GM12878 (cell line): ENCODE measurements at regions not wholly inside any gene's neighbourhood (a gene's known extent, or its start where the extent isn't known, plus 50 kb on each side); places are given as distances from the start of the nearest gene placed in this dataset.

Source experiments
- ATAC-seq: fragments of 200-7000 bp; cut with Tn5 transposase; 3 replicates; pipeline ENCODE4 v1.9.1; 2020; ENCODE audit warnings: mild to moderate bottlenecking, moderate library complexity
- BruUV-seq: library from RNA; stranded (reverse); fragments of 400-500 nt; replicated peaks from 2 replicates; lab custom pipeline; 2021; lab: Mats Ljungman, UMichigan
- CTCF ChIA-PET: fragments of 300-600 bp; sonication (Branson Sonifier 250); formaldehyde crosslinking; extraction: SDS; loops from one replicate; lab custom pipeline; 2021; ENCODE audit warnings: inconsistent platforms; lab: Yijun Ruan, JAX
- POLR2A ChIA-PET: fragments of 350-600 bp; formaldehyde crosslinking; extraction: SDS; loops from one replicate; lab custom pipeline; 2021; ENCODE audit warnings: inconsistent platforms; lab: Charles Lee
- RAD21 ChIA-PET: fragments of 300-600 bp; sonication (Branson Sonifier 250); formaldehyde crosslinking; loops from one replicate; lab custom pipeline; 2023; ENCODE audit warnings: antibody characterized with exemption; ENCODE audit not compliant: unreplicated experiment; lab: Charles Lee
- SMC1A ChIA-PET: fragments of 300-600 bp; sonication (Branson Sonifier 250); formaldehyde crosslinking; loops from one replicate; lab custom pipeline; 2023; ENCODE audit not compliant: unreplicated experiment, uncharacterized antibody; lab: Charles Lee
- DNase-seq: peaks from one replicate; pipeline ENCODE4 v3.0.0-alpha.2; 2011; ENCODE audit warnings: low read depth, low spot score
- FAIRE-seq: peaks from 3 replicates; lab custom pipeline; 2011; peaks lifted over from hg19 to GRCh38; lab: Jason Lieb, UNC
- H2AFZ ChIP-seq: 2 replicates; pipeline ENCODE4 v1.6.0; 2011; ENCODE audit warnings: low read depth, low read length, control low read depth; ENCODE audit not compliant: control insufficient read depth
- H3K27ac ChIP-seq: 2 replicates; pipeline ENCODE4 v1.5.1; 2011; ENCODE audit warnings: control low read depth; ENCODE audit not compliant: control insufficient read depth, insufficient read depth
- H3K27me3 ChIP-seq, 2 experiments: replicated peaks in 1 of 2; 2 replicates each; pipeline versions ENCODE4 v1.6.0 to v1.6.1; 2011; ENCODE audit warnings: low read length in 1 of 2; ENCODE audit not compliant: control insufficient read depth in 2 of 2, insufficient read depth in 2 of 2
- H3K36me3 ChIP-seq, 2 experiments: 2 replicates each; pipeline ENCODE4 v1.5.1; 2011; ENCODE audit warnings: low read length in 1 of 2; ENCODE audit not compliant: control insufficient read depth in 2 of 2, insufficient read depth in 2 of 2
- H3K4me1 ChIP-seq: 2 replicates; pipeline ENCODE4 v1.6.1; 2011; ENCODE audit warnings: mild to moderate bottlenecking, low read length, moderate library complexity, mixed read lengths; ENCODE audit not compliant: control insufficient read depth, insufficient read depth
- H3K4me2 ChIP-seq: 2 replicates; pipeline ENCODE4 v1.6.0; 2011; ENCODE audit warnings: control low read depth; ENCODE audit not compliant: control insufficient read depth, insufficient read depth
- H3K4me3 ChIP-seq: fragments of 200-600 bp; sonication (generic); 2 replicates; pipeline ENCODE4 v1.5.1; 2016
- H3K79me2 ChIP-seq: 2 replicates; pipeline ENCODE4 v1.6.0; 2011; ENCODE audit warnings: low read length; ENCODE audit not compliant: control insufficient read depth, insufficient read depth
- H3K9ac ChIP-seq: 2 replicates; pipeline ENCODE4 v1.8.0; 2011; ENCODE audit warnings: low read length, control low read depth, mixed read lengths; ENCODE audit not compliant: control insufficient read depth, insufficient read depth
- H3K9me3 ChIP-seq: replicated peaks from 3 replicates; pipeline ENCODE4 v1.5.1; 2011; ENCODE audit warnings: mild to moderate bottlenecking, low read length; ENCODE audit not compliant: control insufficient read depth, insufficient read depth
- H4K20me1 ChIP-seq: 2 replicates; pipeline ENCODE4 v1.6.0; 2011; ENCODE audit not compliant: control insufficient read depth, insufficient read depth
- FOXK2 ChIP-seq: fragments of 450-650 bp; IDR thresholded peaks from 2 replicates; pipeline ENCODE4 v1.6.1; 2017; ENCODE audit warnings: mild to moderate bottlenecking, moderate library complexity
- HDAC6 ChIP-seq: fragments of 200-600 bp; sonication (generic); IDR thresholded peaks from one replicate; pipeline ENCODE4 v1.8.0; 2017; ENCODE audit warnings: antibody characterized with exemption; ENCODE audit not compliant: unreplicated experiment
- IRF4 ChIP-seq: IDR thresholded peaks from 2 replicates; pipeline ENCODE4 v1.6.1; 2011; ENCODE audit warnings: low read depth, low read length
- JUND ChIP-seq: IDR thresholded peaks from 2 replicates; pipeline ENCODE4 v1.6.1; 2012; ENCODE audit warnings: low read depth, mild to moderate bottlenecking, low read length, improper control_type of control experiment, moderate library complexity
- MXI1 ChIP-seq: fragments of 150-350 bp; IDR thresholded peaks from 2 replicates; pipeline ENCODE4 v1.6.1; 2011; ENCODE audit warnings: low read depth, mild to moderate bottlenecking, inconsistent platforms, low read length, improper control_type of control experiment
- MYB ChIP-seq: fragments of 150-350 bp; IDR thresholded peaks from 2 replicates; pipeline ENCODE4 v1.6.1; 2014; ENCODE audit warnings: mild to moderate bottlenecking, low read depth, low read length, borderline replicate concordance
- NFXL1 ChIP-seq: fragments of 450-650 bp; IDR thresholded peaks from 2 replicates; pipeline ENCODE4 v1.6.1; 2017; ENCODE audit warnings: antibody characterized with exemption, mild to moderate bottlenecking, borderline replicate concordance
- SMC3 ChIP-seq: IDR thresholded peaks from 2 replicates; pipeline ENCODE4 v1.6.1; 2011; ENCODE audit warnings: low read length, improper control_type of control experiment, borderline replicate concordance
- SRF ChIP-seq, 2 experiments: IDR thresholded peaks; 2 replicates each; pipeline ENCODE4 v1.6.1; 2011; ENCODE audit warnings: low read depth in 2 of 2, low read length in 2 of 2, mild to moderate bottlenecking in 1 of 2, moderate library complexity in 1 of 2
- TBL1XR1 ChIP-seq: IDR thresholded peaks from 2 replicates; pipeline ENCODE4 v1.6.1; 2012; ENCODE audit warnings: low read depth, low read length, improper control_type of control experiment
- ZBTB11 ChIP-seq: fragments of 450-650 bp; formaldehyde crosslinking; IDR thresholded peaks from 2 replicates; pipeline ENCODE4 v1.5.0; 2022; ENCODE audit warnings: mild to moderate bottlenecking, missing genetic modification characterization
- ZNF207 ChIP-seq: fragments of 450-650 bp; IDR thresholded peaks from 2 replicates; pipeline ENCODE4 v1.6.1; 2014; ENCODE audit warnings: antibody characterized with exemption, mild to moderate bottlenecking, borderline replicate concordance
- WGBS: methylation state at CpG from one replicate; pipeline ENCODE4 v1.1.6; 2016; ENCODE audit warnings: low lambda C conversion rate; ENCODE audit not compliant: insufficient replicate concordance, insufficient coverage; ENCODE audit errors: missing lambda C conversion rate; 5-methylcytosine and 5-hydroxymethylcytosine counted together
- in situ Hi-C: fragments of 300-500 bp; cut with MboI; formaldehyde crosslinking; loops from 9 replicates; pipeline ENCODE4 v1.14.3; 2018; ENCODE audit warnings: mixed read lengths
- intact Hi-C: fragments of 100-400 bp; cut with micrococcal nuclease; formaldehyde crosslinking; loops from one replicate; pipeline ENCODE4 v1.14.2; 2022; ENCODE audit not compliant: unreplicated experiment

DNA sequence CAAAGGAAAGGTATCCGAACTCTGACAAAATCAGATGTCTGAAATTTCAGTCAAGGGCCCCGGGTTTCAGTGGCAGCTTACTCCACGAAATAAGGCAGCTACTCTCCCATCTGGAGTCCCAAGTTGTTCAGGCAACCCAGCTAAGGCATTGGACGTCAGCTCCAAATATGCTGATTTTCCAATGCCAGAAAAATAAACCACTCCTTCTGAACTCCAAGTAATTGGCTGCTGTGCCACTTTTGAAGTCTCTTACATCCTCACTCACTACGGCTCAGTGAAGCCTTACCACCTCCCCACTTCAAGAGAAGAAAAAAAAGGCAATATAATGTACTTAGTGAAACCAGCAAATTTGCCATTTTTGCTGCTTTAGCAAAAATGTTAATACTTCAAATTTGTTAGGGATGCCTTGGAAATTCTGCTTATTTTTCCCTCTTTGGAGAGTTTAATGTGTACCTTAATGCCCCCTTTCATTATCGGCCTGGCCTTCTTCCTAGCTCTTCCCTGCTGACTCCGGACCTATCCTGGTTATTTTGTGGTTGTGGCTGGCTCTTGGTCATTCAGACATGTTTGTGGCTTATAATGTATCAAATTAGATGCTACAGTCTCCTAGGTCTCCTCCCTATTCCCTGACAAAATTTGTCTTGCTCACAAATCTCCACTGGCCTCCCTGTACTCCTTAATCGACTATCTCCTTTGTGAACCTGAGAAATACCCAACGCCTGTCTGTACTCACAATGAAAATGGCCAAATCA, 589.2 kb upstream of the ZEB2 start:
- RAD21 ChIA-PET, result no interaction called here
- no TSS peak for BruUV-seq

More for the DNA sequence above, 589.2 kb upstream of the ZEB2 start:
- WGBS, result 37% methylated on average over 9 of the region's 9 CpGs
- H3K27me3 ChIP-seq, result no peaks in the 10 kb centered on the region
- in situ Hi-C loops, result no loop called here
- H3K79me2 ChIP-seq, result no peaks in the 10 kb centered on the region
- POLR2A ChIA-PET, result no interaction called here
- CTCF ChIA-PET, result no interaction called here
- H3K36me3 ChIP-seq, result no peaks in the 10 kb centered on the region
- no peak for FAIRE-seq
- intact Hi-C loops, result no loop called here
- SMC1A ChIA-PET, result no interaction called here
- H3K27ac ChIP-seq, result no peak overlapping the region
- no peaks in the 10 kb centered on the region for H3K9me3 ChIP-seq
- DNase-seq, result no peak
- no peak overlapping the region for H3K9ac ChIP-seq
- no peak overlapping the region for H2AFZ ChIP-seq
- TF ChIP-seq SRF (IDR thresholded peaks at IDR 0.05; ENCODE audit: low read depth in 2 of 2, low read length in 2 of 2) (no peak), SMC3 (no peak), MXI1 (no peak), JUND (no peak), MYB (no peak), ZNF207 (no peak), HDAC6 (no peak), NFXL1 (no peak), ZBTB11 (CRISPR knock-in tag) (no peak), FOXK2 (no peak), IRF4 (no peak), TBL1XR1 (no peak)
- no peaks in the 10 kb centered on the region for H3K4me1 ChIP-seq
- H3K4me2 ChIP-seq, result no peak overlapping the region
- H4K20me1 ChIP-seq, result no peaks in the 10 kb centered on the region
- ATAC-seq, result no peak
- H3K4me3 ChIP-seq, result no peak overlapping the region
